Midbrain (tissue), 1 donor: ENCODE measurements at regions not wholly inside any gene's neighbourhood (a gene's known extent, or its start where the extent isn't known, plus 50 kb on each side); places are given as distances from the start of the nearest gene placed in this dataset.

ENCODE experiments used
- DNase-seq: peaks from one replicate; lab custom pipeline; 2025; lab: John Stamatoyannopoulos, UW

GRCh38 chr5:125837866-125838265, 585.3 kb upstream of the GRAMD2B start:
- DNase-seq = no peak

GRCh38 chr5:125847561-125847960, 575.6 kb upstream of the GRAMD2B start:
- no peak for DNase-seq

GRCh38 chr5:125848751-125849150, 574.5 kb upstream of the GRAMD2B start:
- DNase-seq = no peak

- DNase-seq = no peak
Observed at GRCh38 chr5:125856949-125857348, 566.3 kb upstream of the GRAMD2B start.

- DNase-seq = no peak
Observed at GRCh38 chr5:125863579-125863978, 559.6 kb upstream of the GRAMD2B start.

GRCh38 chr5:125865166-125865815, 557.9 kb upstream of the GRAMD2B start:
- DNase-seq = no peak

- no peak for DNase-seq
Observed at GRCh38 chr5:125868036-125868435, 555.2 kb upstream of the GRAMD2B start.

- no peak for DNase-seq
Observed at GRCh38 chr5:125870256-125870655, 553.0 kb upstream of the GRAMD2B start.

GRCh38 chr5:125874057-125874456, 549.2 kb upstream of the GRAMD2B start:
- DNase-seq = no peak

- DNase-seq = no peak
Observed at GRCh38 chr5:125874717-125875116, 548.5 kb upstream of the GRAMD2B start.

- no peak for DNase-seq
Observed at GRCh38 chr5:125877248-125877647, 546.0 kb upstream of the GRAMD2B start.

GRCh38 chr5:125882061-125882460, 541.1 kb upstream of the GRAMD2B start:
- DNase-seq = no peak

- no peak for DNase-seq
Observed at GRCh38 chr5:125883223-125883622, 540.0 kb upstream of the GRAMD2B start.

- no peak for DNase-seq
Observed at GRCh38 chr5:125888358-125888757, 534.9 kb upstream of the GRAMD2B start.

GRCh38 chr5:125890511-125890931, 532.7 kb upstream of the GRAMD2B start:
- DNase-seq = no peak

- DNase-seq = no peak
Observed at GRCh38 chr5:125891061-125891725, 532.0 kb upstream of the GRAMD2B start.

GRCh38 chr5:125894383-125894782, 528.8 kb upstream of the GRAMD2B start:
- no peak for DNase-seq

GRCh38 chr5:125896368-125896767, 526.8 kb upstream of the GRAMD2B start:
- no peak for DNase-seq

GRCh38 chr5:125897089-125897488, 526.1 kb upstream of the GRAMD2B start:
- DNase-seq = no peak

- no peak for DNase-seq
Observed at GRCh38 chr5:125898851-125899405, 524.3 kb upstream of the GRAMD2B start.

GRCh38 chr5:125912028-125912427, 511.2 kb upstream of the GRAMD2B start:
- DNase-seq = no peak

- no peak for DNase-seq
Observed at GRCh38 chr5:125913200-125913599, 510.0 kb upstream of the GRAMD2B start.

- DNase-seq = no peak
Observed at GRCh38 chr5:125914471-125914870, 508.7 kb upstream of the GRAMD2B start.
